ENCODE measurements at regions not wholly inside any gene's neighbourhood (a gene's known extent, or its start where the extent isn't known, plus 50 kb on each side); places are given as distances from the start of the nearest gene placed in this dataset.

DNA sequence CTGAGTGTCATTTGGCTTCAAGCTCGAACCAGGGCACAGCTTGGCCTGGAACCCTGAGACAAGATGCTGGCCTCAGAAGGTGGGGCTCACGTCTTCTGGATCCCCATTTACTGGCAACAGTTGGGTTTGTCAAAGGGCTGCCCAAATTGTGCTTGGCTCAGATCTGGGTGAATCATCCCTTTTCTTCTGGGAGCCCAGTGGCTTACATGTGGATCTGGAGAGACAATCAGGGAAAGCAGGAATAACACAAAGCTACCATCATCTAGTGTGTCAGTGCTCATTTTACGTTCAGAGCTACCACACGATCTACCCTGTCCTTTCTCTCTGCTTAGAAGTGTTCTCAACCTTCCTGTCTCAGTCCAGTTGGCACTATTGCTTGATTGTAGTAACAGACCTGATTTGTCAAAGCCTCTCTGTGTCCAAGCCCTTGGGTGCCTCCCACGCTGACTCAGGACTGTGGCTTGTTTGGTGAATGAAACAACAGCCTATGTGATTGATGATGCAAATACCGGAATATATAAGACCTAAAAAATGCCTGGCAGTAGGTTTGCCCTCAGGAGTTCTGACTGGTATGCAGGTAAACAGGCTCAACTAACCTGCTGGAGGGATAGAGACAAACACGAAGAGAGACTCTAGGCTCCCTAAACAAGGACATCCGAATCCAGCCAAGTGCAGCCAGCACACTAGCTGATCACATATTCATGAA lies 974.3 kb downstream of the VRK1 start:
- TF ChIP-seq POLR2A (IDR thresholded peaks at IDR 0.05; ENCODE audit: low read depth) (no peak), POLR2AphosphoS5 (IDR thresholded peaks at IDR 0.05) (no peak)
- TF ChIP-seq, protein P1, sequence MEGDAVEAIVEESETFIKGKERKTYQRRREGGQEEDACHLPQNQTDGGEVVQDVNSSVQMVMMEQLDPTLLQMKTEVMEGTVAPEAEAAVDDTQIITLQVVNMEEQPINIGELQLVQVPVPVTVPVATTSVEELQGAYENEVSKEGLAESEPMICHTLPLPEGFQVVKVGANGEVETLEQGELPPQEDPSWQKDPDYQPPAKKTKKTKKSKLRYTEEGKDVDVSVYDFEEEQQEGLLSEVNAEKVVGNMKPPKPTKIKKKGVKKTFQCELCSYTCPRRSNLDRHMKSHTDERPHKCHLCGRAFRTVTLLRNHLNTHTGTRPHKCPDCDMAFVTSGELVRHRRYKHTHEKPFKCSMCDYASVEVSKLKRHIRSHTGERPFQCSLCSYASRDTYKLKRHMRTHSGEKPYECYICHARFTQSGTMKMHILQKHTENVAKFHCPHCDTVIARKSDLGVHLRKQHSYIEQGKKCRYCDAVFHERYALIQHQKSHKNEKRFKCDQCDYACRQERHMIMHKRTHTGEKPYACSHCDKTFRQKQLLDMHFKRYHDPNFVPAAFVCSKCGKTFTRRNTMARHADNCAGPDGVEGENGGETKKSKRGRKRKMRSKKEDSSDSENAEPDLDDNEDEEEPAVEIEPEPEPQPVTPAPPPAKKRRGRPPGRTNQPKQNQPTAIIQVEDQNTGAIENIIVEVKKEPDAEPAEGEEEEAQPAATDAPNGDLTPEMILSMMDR (IDR thresholded peaks at IDR 0.05) = no peak
